ENCODE measurements at regions not wholly inside any gene's neighbourhood (a gene's known extent, or its start where the extent isn't known, plus 50 kb on each side); places are given as distances from the start of the nearest gene placed in this dataset.

DNA sequence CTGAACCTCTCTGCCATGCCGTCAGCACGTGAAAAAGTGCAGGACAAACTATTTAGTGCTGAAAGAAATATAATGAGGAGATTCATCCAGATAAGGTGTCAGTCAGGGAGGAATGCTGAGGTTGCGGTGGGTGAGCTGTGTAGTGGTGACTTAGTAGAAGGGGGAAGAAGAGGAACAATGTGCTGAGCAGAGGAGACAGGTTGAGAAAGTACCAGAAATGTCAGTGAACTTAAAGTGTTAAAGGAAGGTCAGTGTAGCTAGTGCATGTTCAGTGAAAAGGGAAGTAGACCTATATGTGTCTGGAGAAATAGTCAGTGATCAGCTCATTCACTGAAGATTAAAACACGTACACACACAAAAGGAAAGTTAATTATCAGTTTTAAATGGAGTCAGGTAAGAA lies 237.6 kb upstream of the CCDC179 start:
- no peaks in the 10 kb centered on the region for H3K9me3 ChIP-seq
- H3K27ac ChIP-seq: no peak overlapping the region
- no peak for DNase-seq
- H3K36me3 ChIP-seq: no peaks in the 10 kb centered on the region
- WGBS, 2 donors: 43 to 59% methylated on average over 3 of the region's 4 CpGs
- no peaks in the 10 kb centered on the region for H3K4me1 ChIP-seq
- H3K4me3 ChIP-seq: no peak overlapping the region
- intact Hi-C loops (cut with DNase I): no loop called here
- no peak for TF ChIP-seq POLR2A (IDR thresholded peaks at IDR 0.05)
- H3K27me3 ChIP-seq: no peaks in the 10 kb centered on the region

DNA sequence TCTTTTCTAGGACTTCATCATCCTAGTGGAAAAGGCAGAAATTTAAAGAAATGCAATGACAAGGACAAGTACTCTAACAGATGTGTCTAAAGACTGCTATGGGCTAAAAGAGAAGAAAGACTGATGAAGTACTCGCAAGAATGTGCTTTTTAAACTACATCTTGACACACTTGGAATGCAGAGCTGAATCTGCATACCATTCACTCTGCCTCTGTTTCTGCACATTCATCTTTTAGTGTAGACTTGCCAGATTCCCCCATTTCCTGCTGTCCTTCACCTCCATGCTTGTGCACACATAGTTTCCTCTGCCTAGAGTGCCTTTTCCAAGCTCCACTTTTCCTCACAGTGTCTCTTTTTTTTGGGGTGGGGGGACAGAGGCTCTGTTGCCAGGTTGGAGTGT lies 239.0 kb upstream of the CCDC179 start:
- Histone ChIP-seq H3K27me3 (no peaks in the 10 kb centered on the region), H3K4me1 (no peaks in the 10 kb centered on the region), H3K36me3 (no peaks in the 10 kb centered on the region), H3K9me3 (peaks cover 0 to 9% (median 0%) of the 10 kb centered on the region in 3 donors), H3K4me3 (no peak overlapping the region), H3K27ac (no peak overlapping the region)
- 79 to 86% methylated on average over 1 of the region's 1 CpG for WGBS, 2 donors
- intact Hi-C loops (cut with DNase I): no loop called here
- no peak for TF ChIP-seq POLR2A (IDR thresholded peaks at IDR 0.05)
- TF ChIP-seq, protein P1, sequence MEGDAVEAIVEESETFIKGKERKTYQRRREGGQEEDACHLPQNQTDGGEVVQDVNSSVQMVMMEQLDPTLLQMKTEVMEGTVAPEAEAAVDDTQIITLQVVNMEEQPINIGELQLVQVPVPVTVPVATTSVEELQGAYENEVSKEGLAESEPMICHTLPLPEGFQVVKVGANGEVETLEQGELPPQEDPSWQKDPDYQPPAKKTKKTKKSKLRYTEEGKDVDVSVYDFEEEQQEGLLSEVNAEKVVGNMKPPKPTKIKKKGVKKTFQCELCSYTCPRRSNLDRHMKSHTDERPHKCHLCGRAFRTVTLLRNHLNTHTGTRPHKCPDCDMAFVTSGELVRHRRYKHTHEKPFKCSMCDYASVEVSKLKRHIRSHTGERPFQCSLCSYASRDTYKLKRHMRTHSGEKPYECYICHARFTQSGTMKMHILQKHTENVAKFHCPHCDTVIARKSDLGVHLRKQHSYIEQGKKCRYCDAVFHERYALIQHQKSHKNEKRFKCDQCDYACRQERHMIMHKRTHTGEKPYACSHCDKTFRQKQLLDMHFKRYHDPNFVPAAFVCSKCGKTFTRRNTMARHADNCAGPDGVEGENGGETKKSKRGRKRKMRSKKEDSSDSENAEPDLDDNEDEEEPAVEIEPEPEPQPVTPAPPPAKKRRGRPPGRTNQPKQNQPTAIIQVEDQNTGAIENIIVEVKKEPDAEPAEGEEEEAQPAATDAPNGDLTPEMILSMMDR (IDR thresholded peaks at IDR 0.05): no peak
- DNase-seq: no peak

DNA sequence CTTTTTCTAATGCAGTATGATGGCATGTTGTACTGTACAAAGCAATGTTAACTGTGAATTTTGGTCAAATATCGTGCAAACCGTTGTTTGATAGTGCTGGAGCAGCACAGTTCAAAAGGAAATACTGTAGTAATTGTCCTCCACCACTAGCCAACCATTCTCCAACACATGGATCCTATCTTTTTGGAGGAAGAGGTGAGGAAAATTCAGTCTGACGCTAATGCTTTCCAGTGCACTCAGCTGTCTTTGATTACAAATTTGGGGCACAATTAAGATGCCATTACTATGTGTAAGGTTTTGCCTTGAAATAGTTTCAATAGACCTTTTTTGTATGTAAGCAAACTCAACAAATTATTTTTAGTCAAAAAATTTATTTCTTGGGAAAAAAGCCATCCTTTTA lies 240.5 kb upstream of the CCDC179 start:
- intact Hi-C loops (cut with DNase I): no loop called here
- no peak for DNase-seq
- Histone ChIP-seq H3K27me3 (no peaks in the 10 kb centered on the region), H3K4me1 (no peaks in the 10 kb centered on the region), H3K36me3 (no peaks in the 10 kb centered on the region), H3K27ac (no peak overlapping the region), H3K9me3 (peaks cover 0 to 9% (median 0%) of the 10 kb centered on the region in 3 donors), H3K4me3 (no peak overlapping the region)
- 71 to 77% methylated on average over 3 of the region's 3 CpGs for WGBS, 2 donors
- TF ChIP-seq, protein P1 (IDR thresholded peaks at IDR 0.05): no peak
- TF ChIP-seq POLR2A (IDR thresholded peaks at IDR 0.05): no peak

DNA sequence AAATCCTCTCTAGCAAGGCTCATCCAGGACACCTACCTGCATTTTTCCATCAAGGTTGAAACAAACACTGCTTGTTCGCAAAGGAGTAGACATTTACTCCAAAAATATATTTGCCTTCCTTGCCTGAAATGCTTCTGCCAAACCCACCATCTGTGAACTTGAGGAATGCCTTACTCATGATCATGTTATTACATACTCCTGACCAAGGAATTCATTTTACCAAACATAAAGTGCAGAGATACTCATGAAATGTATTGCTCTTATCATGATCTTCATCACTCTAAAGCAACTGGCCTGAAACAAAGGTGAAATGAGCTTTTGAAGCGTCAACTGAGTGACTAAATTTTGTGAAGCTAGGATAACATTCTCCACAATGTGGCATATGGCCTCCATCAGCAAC lies 243.1 kb upstream of the CCDC179 start:
- 72 to 82% methylated on average over 2 of the region's 2 CpGs for WGBS, 2 donors
- TF ChIP-seq, protein P1 (IDR thresholded peaks at IDR 0.05): no peak
- no peak for TF ChIP-seq POLR2A (IDR thresholded peaks at IDR 0.05)
- H3K27me3 ChIP-seq: no peaks in the 10 kb centered on the region
- no peaks in the 10 kb centered on the region for H3K36me3 ChIP-seq
- intact Hi-C loops (cut with DNase I): no loop called here
- no peaks in the 10 kb centered on the region for H3K4me1 ChIP-seq
- no peak overlapping the region for H3K27ac ChIP-seq
- no peak for DNase-seq
- H3K9me3 ChIP-seq: peaks cover 0 to 9% (median 0%) of the 10 kb centered on the region in 3 donors
- no peak overlapping the region for H3K4me3 ChIP-seq

DNA sequence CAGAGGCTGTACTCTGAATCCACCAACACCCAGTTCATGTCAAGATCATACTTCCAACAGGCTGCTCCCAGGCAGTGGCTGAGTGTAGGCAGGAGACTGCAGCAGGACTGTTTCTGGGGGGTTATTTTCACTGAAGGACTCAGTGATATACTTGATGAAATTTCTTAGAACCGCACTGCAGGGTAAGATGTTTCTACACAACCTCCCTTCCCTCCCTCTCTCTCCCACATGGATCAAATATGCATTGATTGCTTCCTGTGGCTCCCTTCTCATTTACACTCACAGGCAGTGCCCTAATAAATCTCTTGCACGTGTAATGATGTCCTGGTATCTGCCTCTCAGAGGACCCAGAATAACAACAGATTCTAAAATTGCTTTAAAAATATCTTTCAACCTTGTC lies 251.3 kb upstream of the CCDC179 start:
- no peaks in the 10 kb centered on the region for H3K4me1 ChIP-seq
- H3K27ac ChIP-seq: no peak overlapping the region
- TF ChIP-seq, protein P1 (IDR thresholded peaks at IDR 0.05): no peak
- no peak for TF ChIP-seq POLR2A (IDR thresholded peaks at IDR 0.05)
- intact Hi-C loops (cut with DNase I): no loop called here
- 59 to 71% methylated on average over 2 of the region's 2 CpGs for WGBS, 2 donors
- no peaks in the 10 kb centered on the region for H3K9me3 ChIP-seq
- no peaks in the 10 kb centered on the region for H3K36me3 ChIP-seq
- no peak overlapping the region for H3K4me3 ChIP-seq
- no peaks in the 10 kb centered on the region for H3K27me3 ChIP-seq
- no peak for DNase-seq

DNA sequence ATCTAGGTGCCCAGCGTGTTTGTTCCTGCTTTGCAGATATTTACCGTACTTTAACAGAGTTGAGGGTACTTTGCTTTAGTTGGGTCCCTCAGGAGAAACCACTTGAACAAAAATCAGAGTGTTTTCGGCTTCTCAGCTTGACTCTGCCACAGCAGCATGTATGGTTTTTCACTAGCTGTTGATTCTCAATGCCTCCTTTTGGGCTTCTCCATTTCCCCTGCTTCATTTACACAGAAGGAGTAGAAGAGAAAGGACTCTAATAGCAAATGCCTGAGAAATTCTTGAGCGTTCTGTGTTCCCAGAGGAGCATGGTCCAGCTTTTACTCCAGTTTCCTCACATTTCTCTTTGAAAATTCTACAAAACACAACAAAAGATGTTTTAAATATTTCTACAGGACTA lies 252.1 kb upstream of the CCDC179 start:
- H3K27ac ChIP-seq: no peak overlapping the region
- no peaks in the 10 kb centered on the region for H3K36me3 ChIP-seq
- intact Hi-C loops (cut with DNase I): no loop called here
- TF ChIP-seq, protein P1 (IDR thresholded peaks at IDR 0.05): no peak
- no peak for TF ChIP-seq POLR2A (IDR thresholded peaks at IDR 0.05)
- no peaks in the 10 kb centered on the region for H3K4me1 ChIP-seq
- no peak for DNase-seq
- no peaks in the 10 kb centered on the region for H3K9me3 ChIP-seq
- WGBS, 2 donors: 63 to 69% methylated on average over 4 of the region's 4 CpGs
- no peak overlapping the region for H3K4me3 ChIP-seq
- no peaks in the 10 kb centered on the region for H3K27me3 ChIP-seq

All from esophagus squamous epithelium (tissue), 5 donors.